HG02763 (cell line): ENCODE measurements at regions not wholly inside any gene's neighbourhood (a gene's known extent, or its start where the extent isn't known, plus 50 kb on each side); places are given as distances from the start of the nearest gene placed in this dataset.
"Not testable (repeated sequence)": the region's sequence is repeated elsewhere in the genome, so short reads cannot be mapped to it uniquely, and the experiment has no call there.

ENCODE experiments used
- ATAC-seq: cut with Tn5 transposase; IDR thresholded peaks from one replicate; pipeline ENCODE4 v1.9.1; 2021; ENCODE audit warnings: mild to moderate bottlenecking, moderate library complexity; ENCODE audit not compliant: unreplicated experiment

- no peak for ATAC-seq
Observed at GRCh38 chr2:144632809-144633208, 112.9 kb upstream of the ZEB2 start.

GRCh38 chr2:144631636-144632035, 111.7 kb upstream of the ZEB2 start:
- no peak for ATAC-seq

- peak; percentile 73 for ATAC-seq
Observed at GRCh38 chr2:144630459-144631215, 110.7 kb upstream of the ZEB2 start.

- ATAC-seq: no peak
Observed at GRCh38 chr2:144629935-144630334, 110.0 kb upstream of the ZEB2 start.

GRCh38 chr2:144628566-144628965, 108.6 kb upstream of the ZEB2 start:
- no peak for ATAC-seq

GRCh38 chr2:144625626-144626025, 105.7 kb upstream of the ZEB2 start:
- no peak for ATAC-seq

GRCh38 chr2:144625226-144625625, 105.3 kb upstream of the ZEB2 start:
- ATAC-seq: no peak

- ATAC-seq: no peak
Observed at GRCh38 chr2:144624451-144624850, 104.5 kb upstream of the ZEB2 start.

GRCh38 chr2:144622373-144622772, 102.5 kb upstream of the ZEB2 start:
- not testable (repeated sequence) for ATAC-seq

GRCh38 chr2:144621266-144621665, 101.3 kb upstream of the ZEB2 start:
- no peak for ATAC-seq

GRCh38 chr2:144619760-144620159, 99.8 kb upstream of the ZEB2 start:
- no peak for ATAC-seq

GRCh38 chr2:144617171-144617570, 97.3 kb upstream of the ZEB2 start:
- not testable (repeated sequence) for ATAC-seq

GRCh38 chr2:144615866-144616565, 96.1 kb upstream of the ZEB2 start:
- no peak for ATAC-seq

- no peak for ATAC-seq
Observed at GRCh38 chr2:144607891-144608521, 88.1 kb upstream of the ZEB2 start.

- ATAC-seq: no peak
Observed at GRCh38 chr2:144607099-144607498, 87.2 kb upstream of the ZEB2 start.

- ATAC-seq: no peak
Observed at GRCh38 chr2:144606466-144607095, 86.7 kb upstream of the ZEB2 start.

GRCh38 chr2:144605231-144605840, 85.4 kb upstream of the ZEB2 start:
- ATAC-seq: no peak

- no peak for ATAC-seq
Observed at GRCh38 chr2:144603334-144603733, 83.4 kb upstream of the ZEB2 start.

- no peak for ATAC-seq
Observed at GRCh38 chr2:144598906-144599305, 79.0 kb upstream of the ZEB2 start.

GRCh38 chr2:144597894-144598593, 78.1 kb upstream of the ZEB2 start:
- ATAC-seq: no peak
